GM12872 (cell line): ENCODE measurements at regions not wholly inside any gene's neighbourhood (a gene's known extent, or its start where the extent isn't known, plus 50 kb on each side); places are given as distances from the start of the nearest gene placed in this dataset.

Source experiments
- TF ChIP-seq, protein P1 (sequence below): IDR thresholded peaks from 3 replicates; pipeline ENCODE4 v1.5.1; 2011; ENCODE audit warnings: low read depth, mild to moderate bottlenecking, low read length, moderate library complexity; ENCODE audit not compliant: insufficient read depth

GRCh38 chr5:100479079-100479688 is 56.0 kb upstream of the FAM174A start:
- TF ChIP-seq, protein P1, sequence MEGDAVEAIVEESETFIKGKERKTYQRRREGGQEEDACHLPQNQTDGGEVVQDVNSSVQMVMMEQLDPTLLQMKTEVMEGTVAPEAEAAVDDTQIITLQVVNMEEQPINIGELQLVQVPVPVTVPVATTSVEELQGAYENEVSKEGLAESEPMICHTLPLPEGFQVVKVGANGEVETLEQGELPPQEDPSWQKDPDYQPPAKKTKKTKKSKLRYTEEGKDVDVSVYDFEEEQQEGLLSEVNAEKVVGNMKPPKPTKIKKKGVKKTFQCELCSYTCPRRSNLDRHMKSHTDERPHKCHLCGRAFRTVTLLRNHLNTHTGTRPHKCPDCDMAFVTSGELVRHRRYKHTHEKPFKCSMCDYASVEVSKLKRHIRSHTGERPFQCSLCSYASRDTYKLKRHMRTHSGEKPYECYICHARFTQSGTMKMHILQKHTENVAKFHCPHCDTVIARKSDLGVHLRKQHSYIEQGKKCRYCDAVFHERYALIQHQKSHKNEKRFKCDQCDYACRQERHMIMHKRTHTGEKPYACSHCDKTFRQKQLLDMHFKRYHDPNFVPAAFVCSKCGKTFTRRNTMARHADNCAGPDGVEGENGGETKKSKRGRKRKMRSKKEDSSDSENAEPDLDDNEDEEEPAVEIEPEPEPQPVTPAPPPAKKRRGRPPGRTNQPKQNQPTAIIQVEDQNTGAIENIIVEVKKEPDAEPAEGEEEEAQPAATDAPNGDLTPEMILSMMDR: peak; percentile 65

GRCh38 chr5:100472091-100472490 is 63.1 kb upstream of the FAM174A start:
- TF ChIP-seq, protein P1: no peak

GRCh38 chr5:100469767-100470166 is 65.4 kb upstream of the FAM174A start:
- TF ChIP-seq, protein P1: no peak

- TF ChIP-seq, protein P1: no peak
Observed at GRCh38 chr5:100464418-100464817, 70.8 kb upstream of the FAM174A start.

DNA sequence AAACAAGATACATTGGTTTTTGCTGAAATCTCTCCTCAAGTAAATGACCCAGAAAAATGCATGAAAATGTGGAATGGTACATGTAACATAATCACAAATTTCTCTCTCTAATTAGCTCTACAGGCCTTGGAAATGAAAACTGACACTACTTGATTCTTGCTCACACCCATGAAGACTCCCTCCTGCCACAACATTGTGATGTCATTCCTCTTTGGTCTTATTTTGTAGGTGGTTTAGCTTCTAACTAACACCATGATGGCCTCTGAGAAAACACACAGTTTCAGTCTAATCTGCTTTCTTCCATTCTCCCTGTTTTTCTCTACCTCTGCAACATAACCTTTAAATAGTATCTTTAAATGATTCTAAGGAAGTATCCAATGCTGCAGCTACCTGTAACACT is 78.6 kb upstream of the FAM174A start:
- TF ChIP-seq, protein P1: no peak

DNA sequence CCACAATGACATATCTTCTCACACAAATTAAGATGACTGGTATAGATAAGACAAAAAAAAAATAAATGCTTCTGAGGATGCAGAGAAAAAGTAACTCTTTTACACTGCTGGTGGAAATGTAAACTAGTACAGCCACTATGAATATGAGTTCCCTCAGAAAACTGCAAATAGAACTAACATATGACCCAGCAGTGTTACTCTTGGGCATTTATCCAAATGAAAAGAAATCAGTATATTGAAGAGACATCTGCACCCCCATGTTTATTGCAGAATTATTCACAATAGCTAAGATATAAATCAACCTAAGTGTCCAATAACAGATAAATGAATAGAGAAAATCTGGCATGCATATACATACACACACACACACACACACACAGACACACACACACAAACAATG is 83.0 kb upstream of the FAM174A start:
- TF ChIP-seq, protein P1: no peak

GRCh38 chr5:100448111-100448528 is 87.1 kb upstream of the FAM174A start:
- TF ChIP-seq, protein P1: no peak
